ENCODE measurements at regions not wholly inside any gene's neighbourhood (a gene's known extent, or its start where the extent isn't known, plus 50 kb on each side); places are given as distances from the start of the nearest gene placed in this dataset.

DNA sequence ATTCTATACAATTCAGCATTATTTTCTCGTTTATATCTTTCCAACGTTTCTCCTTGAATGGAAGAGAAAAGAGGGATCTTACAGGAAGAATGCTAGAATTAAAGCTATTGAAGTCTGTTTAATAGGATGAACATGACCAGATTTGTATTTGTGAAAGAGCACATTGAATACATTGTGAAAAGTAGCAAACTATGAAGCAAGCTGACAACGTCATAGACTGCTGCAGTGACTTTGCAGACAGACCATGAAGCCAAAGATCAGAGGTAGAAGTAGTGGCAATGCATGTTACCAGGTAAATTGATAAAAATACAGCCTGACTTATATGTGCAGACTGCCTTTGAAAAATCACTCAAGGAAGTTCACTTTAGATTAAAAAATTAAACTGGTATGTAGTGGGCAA, 146.1 kb downstream of the RASSF9 start:
- Mint-ChIP-seq H3K4me3 (no peak overlapping the region), H3K9me3 (no peaks in the 10 kb centered on the region), H3K4me1 (ENCODE audit: low read depth) (no peaks in the 10 kb centered on the region), H3K36me3 (ENCODE audit: low read depth) (no peaks in the 10 kb centered on the region), H3K27ac (no peak overlapping the region), H3K27me3 (ENCODE audit: low read depth) (no peaks in the 10 kb centered on the region)
- CTCF ChIA-PET, result no interaction called here
- no peak for DNase-seq
- intact Hi-C loops (cut with micrococcal nuclease), result no loop called here

- no peak for DNase-seq
- Mint-ChIP-seq H3K36me3 (ENCODE audit: low read depth) (no peaks in the 10 kb centered on the region), H3K4me3 (no peak overlapping the region), H3K9me3 (no peaks in the 10 kb centered on the region), H3K27ac (no peak overlapping the region), H3K4me1 (ENCODE audit: low read depth) (no peaks in the 10 kb centered on the region), H3K27me3 (ENCODE audit: low read depth) (no peaks in the 10 kb centered on the region)
- CTCF ChIA-PET, result no interaction called here
- intact Hi-C loops (cut with micrococcal nuclease), result no loop called here
Measured at GRCh38 chr12:85693093-85693665, 143.0 kb downstream of the RASSF9 start.

DNA sequence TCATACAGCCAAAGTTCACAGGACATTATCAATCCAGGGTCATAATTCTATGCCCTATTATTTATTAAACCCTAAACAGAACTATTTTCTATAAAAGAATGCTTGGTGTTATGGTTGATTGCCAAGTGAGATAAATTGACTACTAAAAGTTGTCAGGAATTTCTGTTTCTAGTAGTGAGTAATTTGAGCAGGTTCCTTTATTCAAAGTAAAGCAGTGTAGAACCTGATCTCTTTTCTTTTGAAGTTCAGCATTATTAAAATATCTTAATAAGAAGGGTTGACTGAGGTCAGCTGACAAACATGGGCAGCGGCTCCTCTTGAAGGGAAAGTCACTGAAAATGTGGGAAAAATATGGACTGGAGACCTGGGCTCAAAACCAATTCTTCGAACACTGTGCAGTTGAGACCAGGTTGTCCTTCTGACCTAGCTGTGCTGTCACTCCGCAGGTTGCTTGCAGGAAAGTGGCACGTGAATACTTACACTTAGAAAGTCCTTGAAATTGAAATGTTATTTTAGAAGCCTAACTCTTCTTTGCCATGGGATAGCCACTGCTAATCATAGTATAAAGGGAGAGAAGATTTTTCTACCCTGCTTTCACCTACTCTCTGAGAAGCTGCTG, 141.0 kb downstream of the RASSF9 start:
- H3K27me3 Mint-ChIP-seq (ENCODE audit: low read depth), result no peaks in the 10 kb centered on the region
- H3K9me3 Mint-ChIP-seq, result no peaks in the 10 kb centered on the region
- no peak overlapping the region for H3K27ac Mint-ChIP-seq
- H3K4me3 Mint-ChIP-seq, result no peak overlapping the region
- H3K4me1 Mint-ChIP-seq (ENCODE audit: low read depth), result no peaks in the 10 kb centered on the region
- CTCF ChIA-PET, result no interaction called here
- DNase-seq, result no peak
- no peaks in the 10 kb centered on the region for H3K36me3 Mint-ChIP-seq (ENCODE audit: low read depth)
- intact Hi-C loops (cut with micrococcal nuclease), result no loop called here

DNA sequence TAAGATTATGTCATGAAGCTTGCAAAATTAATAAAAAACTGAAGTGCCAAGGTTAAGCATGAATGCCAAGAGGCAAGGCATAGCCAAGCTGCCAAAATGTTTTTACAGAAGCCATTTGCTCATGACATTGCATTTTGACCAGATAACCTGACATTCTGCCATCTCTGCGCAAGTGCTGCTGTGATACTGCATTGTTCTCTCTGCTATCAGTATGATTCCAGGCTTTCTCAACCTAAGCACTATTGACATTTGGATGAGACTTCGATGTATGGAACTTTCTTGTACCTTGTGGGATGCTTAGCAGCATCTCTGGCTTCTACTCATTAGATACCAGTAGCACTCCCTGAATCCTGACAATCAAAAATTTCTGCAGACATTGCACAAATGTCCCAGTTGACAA, 139.2 kb downstream of the RASSF9 start:
- intact Hi-C loops (cut with micrococcal nuclease), result no loop called here
- Mint-ChIP-seq H3K27ac (no peak overlapping the region), H3K36me3 (ENCODE audit: low read depth) (no peaks in the 10 kb centered on the region), H3K27me3 (ENCODE audit: low read depth) (no peaks in the 10 kb centered on the region), H3K9me3 (no peaks in the 10 kb centered on the region), H3K4me1 (ENCODE audit: low read depth) (no peaks in the 10 kb centered on the region), H3K4me3 (no peak overlapping the region)
- CTCF ChIA-PET, result interaction anchor here (0.7 kb wide), 1 partner anchor 29 kb away, joined by 3 read pairs; no protein-coding TSS in a partner anchor
- no peak for DNase-seq

- CTCF ChIA-PET, result no interaction called here
Measured at GRCh38 chr12:85698937-85699336, 137.3 kb downstream of the RASSF9 start.

GRCh38 chr12:85708775-85709174, 127.4 kb downstream of the RASSF9 start:
- intact Hi-C loops (cut with micrococcal nuclease), result no loop called here
- Mint-ChIP-seq H3K9me3 (peaks cover 7% of the 10 kb centered on the region), H3K27me3 (ENCODE audit: low read depth) (no peaks in the 10 kb centered on the region), H3K4me3 (no peak overlapping the region), H3K27ac (no peak overlapping the region), H3K36me3 (ENCODE audit: low read depth) (no peaks in the 10 kb centered on the region), H3K4me1 (ENCODE audit: low read depth) (no peaks in the 10 kb centered on the region)
- no peak for DNase-seq
- CTCF ChIA-PET, result no interaction called here

More at GRCh38 chr12:85698937-85699336, 137.3 kb downstream of the RASSF9 start:
- H3K4me1 Mint-ChIP-seq (ENCODE audit: low read depth), result no peaks in the 10 kb centered on the region
- no peaks in the 10 kb centered on the region for H3K9me3 Mint-ChIP-seq
- no peak overlapping the region for H3K27ac Mint-ChIP-seq
- no peak for DNase-seq
- H3K4me3 Mint-ChIP-seq, result no peak overlapping the region
- H3K27me3 Mint-ChIP-seq (ENCODE audit: low read depth), result no peaks in the 10 kb centered on the region
- intact Hi-C loops (cut with micrococcal nuclease), result no loop called here
- H3K36me3 Mint-ChIP-seq (ENCODE audit: low read depth), result no peaks in the 10 kb centered on the region

GRCh38 chr12:85711735-85712390, 124.3 kb downstream of the RASSF9 start:
- no peaks in the 10 kb centered on the region for H3K36me3 Mint-ChIP-seq (ENCODE audit: low read depth)
- H3K4me1 Mint-ChIP-seq (ENCODE audit: low read depth), result no peaks in the 10 kb centered on the region
- peaks cover 7% of the 10 kb centered on the region for H3K9me3 Mint-ChIP-seq
- H3K4me3 Mint-ChIP-seq, result no peak overlapping the region
- DNase-seq, result no peak
- CTCF ChIA-PET, result no interaction called here
- H3K27ac Mint-ChIP-seq, result no peak overlapping the region
- intact Hi-C loops (cut with micrococcal nuclease), result no loop called here
- no peaks in the 10 kb centered on the region for H3K27me3 Mint-ChIP-seq (ENCODE audit: low read depth)

GRCh38 chr12:85713373-85713772, 122.8 kb downstream of the RASSF9 start:
- Mint-ChIP-seq H3K27ac (no peak overlapping the region), H3K4me3 (no peak overlapping the region), H3K4me1 (ENCODE audit: low read depth) (no peaks in the 10 kb centered on the region), H3K27me3 (ENCODE audit: low read depth) (no peaks in the 10 kb centered on the region), H3K36me3 (ENCODE audit: low read depth) (no peaks in the 10 kb centered on the region), H3K9me3 (peaks cover 4% of the 10 kb centered on the region)
- intact Hi-C loops (cut with micrococcal nuclease), result no loop called here
- no peak for DNase-seq
- CTCF ChIA-PET, result no interaction called here

- intact Hi-C loops (cut with micrococcal nuclease), result no loop called here
Measured at GRCh38 chr12:85714425-85714824, 121.8 kb downstream of the RASSF9 start.

DNA sequence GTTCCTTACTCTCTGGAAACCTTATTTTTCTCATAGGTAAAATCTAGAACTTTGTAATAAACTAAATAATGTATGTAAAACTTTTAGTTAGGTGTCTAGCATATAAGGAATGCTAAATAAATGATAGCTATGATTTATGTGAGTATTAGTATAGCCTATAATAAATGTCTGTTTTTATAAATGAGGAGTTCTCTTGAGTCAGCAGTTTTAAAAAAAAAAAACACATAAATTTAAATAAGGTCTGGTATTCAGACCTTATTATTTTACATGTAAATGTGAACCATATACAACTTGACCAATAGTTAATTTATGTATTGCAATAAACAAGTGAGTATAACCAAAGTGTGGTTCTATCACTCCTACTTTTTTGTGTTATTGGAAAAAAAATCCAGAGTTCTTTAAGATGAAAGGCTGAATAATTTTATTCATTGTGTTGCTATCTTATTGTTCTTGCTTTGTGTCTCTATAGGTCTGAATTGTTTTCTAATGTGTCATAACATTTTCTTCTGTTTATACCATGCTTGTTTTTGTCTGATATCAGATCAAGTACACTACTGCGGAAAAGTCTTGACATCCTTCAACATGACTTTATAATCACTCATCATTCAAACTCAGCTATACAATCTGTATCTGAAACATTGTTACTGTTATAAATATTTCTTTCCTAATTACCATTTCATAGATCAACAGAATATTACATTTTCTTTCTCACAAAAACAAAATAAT, 115.7 kb downstream of the RASSF9 start:
- no peak overlapping the region for H3K27ac Mint-ChIP-seq
- CTCF ChIA-PET, result no interaction called here
- no peaks in the 10 kb centered on the region for H3K36me3 Mint-ChIP-seq (ENCODE audit: low read depth)

More at GRCh38 chr12:85714425-85714824, 121.8 kb downstream of the RASSF9 start:
- Mint-ChIP-seq H3K9me3 (peaks cover 4% of the 10 kb centered on the region), H3K4me3 (no peak overlapping the region), H3K4me1 (ENCODE audit: low read depth) (no peaks in the 10 kb centered on the region), H3K36me3 (ENCODE audit: low read depth) (no peaks in the 10 kb centered on the region), H3K27me3 (ENCODE audit: low read depth) (no peaks in the 10 kb centered on the region), H3K27ac (no peak overlapping the region)
- CTCF ChIA-PET, result no interaction called here
- no peak for DNase-seq

GRCh38 chr12:85725991-85726390, 110.2 kb downstream of the RASSF9 start:
- Mint-ChIP-seq H3K9me3 (no peaks in the 10 kb centered on the region), H3K4me1 (ENCODE audit: low read depth) (no peaks in the 10 kb centered on the region), H3K36me3 (ENCODE audit: low read depth) (no peaks in the 10 kb centered on the region), H3K27ac (no peak overlapping the region), H3K4me3 (no peak overlapping the region), H3K27me3 (ENCODE audit: low read depth) (no peaks in the 10 kb centered on the region)
- DNase-seq, result no peak
- CTCF ChIA-PET, result interaction anchor here (0.7 kb wide), 1 partner anchor 29 kb away, joined by 3 read pairs; no protein-coding TSS in a partner anchor
- intact Hi-C loops (cut with micrococcal nuclease), result no loop called here

More for the DNA sequence above, 115.7 kb downstream of the RASSF9 start:
- no peak for DNase-seq
- intact Hi-C loops (cut with micrococcal nuclease), result no loop called here
- Mint-ChIP-seq H3K9me3 (no peaks in the 10 kb centered on the region), H3K27me3 (ENCODE audit: low read depth) (no peaks in the 10 kb centered on the region), H3K4me3 (no peak overlapping the region), H3K4me1 (ENCODE audit: low read depth) (no peaks in the 10 kb centered on the region)

DNA sequence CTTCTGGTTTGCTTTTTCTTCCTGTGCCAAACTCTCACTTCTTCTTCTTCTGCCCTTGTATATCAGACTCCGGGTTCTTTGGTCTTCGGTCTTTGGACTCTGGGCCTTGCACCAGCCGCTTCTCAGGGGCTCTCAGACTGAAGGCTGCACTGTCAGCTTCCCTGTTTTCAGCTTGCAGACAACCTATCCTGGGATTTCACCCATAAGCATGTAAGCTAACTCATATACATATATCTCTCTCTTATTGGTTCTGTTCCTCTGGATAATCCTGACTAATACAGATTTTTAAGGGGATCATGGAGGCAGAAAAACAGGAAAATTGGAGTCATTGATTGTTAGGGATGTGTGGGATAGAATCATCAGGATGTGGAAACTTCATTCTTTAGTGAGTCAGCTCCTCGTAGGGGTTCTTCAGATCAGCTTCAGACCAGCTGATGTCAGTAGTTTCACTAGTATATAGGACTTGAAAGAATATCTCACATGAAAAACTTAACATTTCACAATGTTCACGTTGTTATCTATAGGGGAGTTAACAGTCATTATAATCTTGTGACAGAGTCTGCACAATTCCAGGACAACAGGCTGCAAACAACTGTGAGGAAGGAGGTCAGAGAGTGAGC, 102.9 kb downstream of the RASSF9 start:
- Mint-ChIP-seq H3K9me3 (no peaks in the 10 kb centered on the region), H3K4me3 (no peak overlapping the region), H3K27me3 (ENCODE audit: low read depth) (no peaks in the 10 kb centered on the region), H3K36me3 (ENCODE audit: low read depth) (no peaks in the 10 kb centered on the region), H3K4me1 (ENCODE audit: low read depth) (no peaks in the 10 kb centered on the region), H3K27ac (no peak overlapping the region)
- CTCF ChIA-PET, result no interaction called here
- intact Hi-C loops (cut with micrococcal nuclease), result no loop called here
- DNase-seq, result no peak
